ENCODE measurements at regions not wholly inside any gene's neighbourhood (a gene's known extent, or its start where the extent isn't known, plus 50 kb on each side); places are given as distances from the start of the nearest gene placed in this dataset.

GRCh38 chr1:190540366-190540765, 62.7 kb upstream of the BRINP3 start:
- DNase-seq: no peak

DNA sequence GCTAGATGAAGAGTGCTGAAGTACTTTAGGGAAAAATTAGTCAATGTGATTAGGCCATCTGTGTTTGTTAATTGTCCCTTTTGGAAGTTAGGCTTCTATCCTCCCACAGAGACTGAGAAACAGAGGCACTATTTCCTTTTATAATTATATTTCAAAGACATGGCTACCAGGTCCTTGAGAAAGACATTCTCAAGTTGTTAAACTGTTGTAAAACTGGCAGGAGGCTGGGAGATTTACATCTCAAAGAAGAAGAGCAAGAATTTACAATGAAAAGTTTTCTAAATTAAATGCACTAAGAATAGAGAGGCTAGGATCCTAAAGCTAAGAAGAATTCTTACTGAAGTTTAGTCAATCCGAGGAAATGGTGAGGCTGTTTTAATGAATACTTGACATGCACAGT, 74.0 kb upstream of the BRINP3 start:
- no peak for DNase-seq

GRCh38 chr1:190560161-190560681, 82.6 kb upstream of the BRINP3 start:
- DNase-seq: no peak

- no peak for DNase-seq
Observed at GRCh38 chr1:190563230-190563629, 85.6 kb upstream of the BRINP3 start.

- no peak for DNase-seq
Observed at GRCh38 chr1:190564117-190564516, 86.5 kb upstream of the BRINP3 start.

- DNase-seq: no peak
Observed at GRCh38 chr1:190578017-190578416, 100.4 kb upstream of the BRINP3 start.

DNA sequence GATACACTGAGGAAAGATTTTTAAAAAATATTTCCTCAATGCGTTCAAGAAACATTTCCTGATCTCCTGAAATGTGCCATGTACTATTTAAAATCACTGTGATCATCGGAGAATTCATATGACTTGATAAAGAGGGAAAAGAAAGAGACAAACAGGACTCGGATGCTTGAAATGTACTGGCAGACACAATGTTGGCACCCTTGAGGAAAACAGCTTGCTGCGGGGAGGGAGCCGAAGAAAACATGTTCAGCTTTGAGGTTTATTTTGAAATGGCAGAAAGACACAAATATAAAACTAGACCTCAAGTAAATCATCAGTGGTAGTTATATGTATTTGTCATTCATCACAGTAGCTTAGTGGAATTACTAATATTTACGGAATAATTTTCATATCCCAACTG, 100.9 kb upstream of the BRINP3 start:
- no peak for DNase-seq

- no peak for DNase-seq
Observed at GRCh38 chr1:190579552-190580193, 102.0 kb upstream of the BRINP3 start.

DNA sequence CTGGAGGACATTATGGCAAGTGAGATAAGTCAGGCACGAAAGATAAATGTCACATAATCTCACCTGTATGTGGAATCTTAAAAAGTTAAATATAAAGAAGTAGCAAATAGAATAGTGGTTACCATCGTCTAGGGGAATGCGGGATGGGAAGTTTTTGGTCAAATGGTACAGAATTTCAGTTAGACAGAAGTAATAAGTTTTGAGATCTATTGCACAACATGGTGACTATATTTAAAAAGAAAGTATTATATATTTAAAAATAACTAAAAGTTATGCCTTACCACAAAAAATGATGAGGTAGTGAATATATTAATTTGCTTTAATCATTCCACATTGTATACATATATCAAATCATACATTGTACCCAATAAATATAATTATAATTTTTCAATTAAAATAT, 106.2 kb upstream of the BRINP3 start:
- no peak for DNase-seq

DNA sequence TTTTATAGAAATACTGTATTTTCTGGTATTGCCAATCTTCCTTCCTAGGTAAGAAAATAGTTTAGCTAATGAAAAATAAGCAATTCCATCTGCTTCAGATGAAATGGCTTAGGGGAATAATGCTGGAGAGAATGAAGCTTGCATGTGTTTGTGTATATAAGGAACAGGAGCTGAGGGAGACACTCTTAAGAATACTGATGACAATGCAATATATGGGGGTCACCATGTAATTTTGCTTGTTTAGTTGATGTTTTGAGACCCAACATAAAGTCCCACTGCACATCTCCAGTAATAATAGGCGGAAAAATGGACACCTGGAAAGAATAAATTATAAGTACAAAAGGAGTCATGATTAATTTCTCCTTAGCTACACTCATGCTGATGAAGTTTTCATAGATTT, 110.8 kb upstream of the BRINP3 start:
- no peak for DNase-seq

DNA sequence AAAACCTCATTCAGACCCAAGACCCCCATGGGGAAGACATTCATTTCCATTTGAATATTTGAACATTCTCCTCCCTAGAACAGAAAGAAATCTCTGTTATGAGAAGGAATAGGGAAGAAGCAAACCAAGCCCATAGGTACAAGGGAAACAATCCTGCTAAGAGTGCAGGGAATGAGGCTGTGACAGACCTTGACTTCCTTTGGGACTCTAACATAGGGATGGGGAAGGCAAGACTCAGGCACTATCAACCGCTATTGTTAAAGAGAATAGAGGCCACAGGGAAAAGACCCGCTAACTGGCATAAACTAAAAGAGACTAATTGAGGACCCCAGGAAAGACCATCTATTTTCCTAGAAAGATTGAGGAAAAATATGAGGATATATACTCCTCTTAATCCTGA, 117.8 kb upstream of the BRINP3 start:
- DNase-seq: no peak

DNA sequence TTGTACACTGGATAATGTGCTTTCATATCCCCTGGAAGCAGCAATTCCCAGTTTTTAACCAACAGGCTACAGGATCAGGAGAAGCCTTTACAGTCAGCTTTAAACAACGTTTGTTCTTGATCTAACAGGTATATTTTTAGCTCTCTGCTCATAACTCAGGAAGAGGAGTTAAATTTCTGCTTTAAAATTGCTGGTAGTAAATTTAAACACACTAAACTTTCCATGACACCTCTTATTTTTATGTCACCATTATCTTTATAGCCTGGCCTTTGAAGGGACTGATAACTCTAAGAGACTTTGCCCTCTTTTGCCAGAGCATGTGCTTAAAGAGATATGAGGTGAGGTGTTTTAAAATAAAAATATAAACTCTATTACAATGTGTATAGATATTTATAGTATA, 119.6 kb upstream of the BRINP3 start:
- DNase-seq: no peak

GRCh38 chr1:190599670-190600069, 122.0 kb upstream of the BRINP3 start:
- no peak for DNase-seq

DNA sequence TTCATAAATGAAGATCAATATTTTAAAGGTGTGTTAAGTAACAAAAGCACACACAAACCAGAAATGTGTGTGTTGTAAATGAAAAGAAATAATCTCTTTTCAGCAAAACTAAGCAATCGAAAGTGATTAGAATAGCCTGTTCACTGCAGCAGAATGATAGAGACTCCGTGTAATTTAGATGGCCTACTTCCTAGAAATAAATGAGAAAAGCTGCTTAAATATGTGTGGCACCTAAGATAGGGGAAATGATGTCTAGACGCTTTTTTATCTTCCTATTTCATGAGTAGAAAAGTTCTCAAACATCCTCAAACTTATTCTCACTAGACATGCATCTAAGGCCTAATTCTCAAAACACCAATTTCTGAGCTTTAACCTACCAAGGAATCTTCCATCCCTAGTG, 124.7 kb upstream of the BRINP3 start:
- DNase-seq: no peak

- no peak for DNase-seq
Observed at GRCh38 chr1:190608282-190608681, 130.6 kb upstream of the BRINP3 start.

- DNase-seq: no peak
Observed at GRCh38 chr1:190615818-190616217, 138.2 kb upstream of the BRINP3 start.

DNA sequence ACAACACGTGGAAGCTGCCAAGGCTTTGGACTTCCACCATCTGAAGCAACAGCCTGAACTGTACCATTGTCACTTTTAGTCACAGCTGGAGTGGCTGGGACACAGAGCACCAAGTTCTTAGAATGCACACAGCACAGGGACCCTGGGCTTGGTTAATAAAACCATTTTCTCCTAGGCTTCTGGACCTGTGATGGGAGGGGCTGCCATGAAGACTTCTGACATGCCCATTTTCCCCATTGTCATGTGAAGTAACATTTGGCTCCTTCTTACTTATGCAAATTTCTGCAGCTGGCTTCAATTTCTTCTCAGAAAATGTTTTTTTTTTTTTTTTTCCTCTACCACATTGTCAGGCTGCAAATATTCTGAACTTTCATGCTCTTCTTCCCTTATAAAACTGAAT, 138.6 kb upstream of the BRINP3 start:
- DNase-seq: no peak

DNA sequence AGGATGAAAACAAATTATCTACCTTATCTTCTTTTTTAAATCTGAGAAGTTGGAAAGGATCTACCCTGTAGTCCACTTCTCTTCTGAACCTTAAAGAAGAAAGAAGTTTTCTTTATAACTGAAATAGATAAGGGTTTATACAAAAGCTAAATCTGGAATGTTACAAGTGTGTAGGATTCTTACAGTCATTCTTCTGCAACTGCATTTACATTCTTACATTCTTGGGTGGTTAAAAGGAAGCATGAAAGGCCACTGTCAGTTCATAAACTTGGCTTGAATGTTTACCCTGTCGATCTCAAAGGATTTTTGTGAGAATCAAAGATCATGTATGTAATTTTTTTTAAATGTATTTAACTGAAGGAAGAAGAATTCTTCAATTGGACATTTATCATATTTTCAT, 142.1 kb upstream of the BRINP3 start:
- no peak for DNase-seq

- no peak for DNase-seq
Observed at GRCh38 chr1:190633488-190633887, 155.8 kb upstream of the BRINP3 start.

- DNase-seq: no peak
Observed at GRCh38 chr1:190634134-190634533, 156.5 kb upstream of the BRINP3 start.

DNA sequence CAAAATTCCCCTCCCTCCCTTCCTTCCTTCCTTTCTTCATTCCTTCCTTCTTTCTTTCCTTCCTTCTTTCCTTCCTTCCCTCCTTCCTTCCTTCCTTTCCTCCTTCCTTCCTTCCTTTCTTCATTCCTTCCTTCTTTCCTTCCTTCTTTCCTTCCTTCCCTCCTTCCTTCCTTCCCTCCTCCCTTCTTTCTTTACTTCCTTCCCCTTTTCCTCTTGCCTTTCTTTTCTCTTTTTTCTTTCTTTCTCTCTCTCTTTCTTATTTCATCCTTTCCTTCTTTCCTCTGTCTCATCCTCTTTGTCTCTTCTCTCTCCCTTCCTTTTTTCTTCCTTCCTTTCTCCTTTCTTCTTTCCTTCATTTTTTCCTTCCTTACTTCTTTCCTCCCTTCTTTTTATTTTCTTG, 171.9 kb upstream of the BRINP3 start:
- DNase-seq: no peak

- DNase-seq: no peak
Observed at GRCh38 chr1:190658907-190659306, 181.2 kb upstream of the BRINP3 start.

DNA sequence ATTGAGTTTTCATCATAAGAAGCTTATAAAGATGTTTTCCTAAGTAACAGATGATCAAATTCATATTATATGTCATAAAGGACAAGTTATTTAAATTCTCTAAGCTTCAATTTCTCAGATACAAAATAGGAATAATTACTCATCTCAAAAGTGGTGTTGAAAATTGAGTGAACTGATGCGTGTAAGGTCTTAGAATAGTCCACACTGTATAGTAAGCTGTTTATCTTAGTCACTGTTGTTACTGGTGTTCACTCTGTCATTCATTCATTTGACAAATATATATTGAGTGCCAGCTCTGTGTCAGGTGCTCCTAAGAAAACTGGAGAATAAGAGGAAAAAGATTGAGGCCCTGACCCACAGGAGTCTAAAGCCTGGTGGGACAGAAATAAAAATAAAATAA, 186.3 kb upstream of the BRINP3 start:
- no peak for DNase-seq

GRCh38 chr1:190665045-190665444, 187.4 kb upstream of the BRINP3 start:
- no peak for DNase-seq

- no peak for DNase-seq
Observed at GRCh38 chr1:190667914-190668313, 190.2 kb upstream of the BRINP3 start.

- DNase-seq: no peak
Observed at GRCh38 chr1:190679044-190679443, 201.4 kb upstream of the BRINP3 start.
